Lower lobe of right lung (tissue), 2 donors: ENCODE measurements at regions not wholly inside any gene's neighbourhood (a gene's known extent, or its start where the extent isn't known, plus 50 kb on each side); places are given as distances from the start of the nearest gene placed in this dataset.

ENCODE experiments used
- ATAC-seq, 2 donors: fragments of 200-7000 bp; cut with Tn5 transposase; one replicate each; pipeline ENCODE4 v1.9.1; 2020 to 2022; ENCODE audit warnings: mild to moderate bottlenecking in 2 of 2, moderate library complexity in 2 of 2
- DNase-seq: peaks from one replicate; pipeline ENCODE4 v3.0.0-alpha.2; 2020
- H3K27ac ChIP-seq: fragments of 200-600 bp; one replicate; pipeline ENCODE4 v1.8.0; 2022
- H3K27me3 ChIP-seq: fragments of 200-600 bp; one replicate; pipeline ENCODE4 v1.8.0; 2022; ENCODE audit warnings: low read depth
- H3K36me3 ChIP-seq: fragments of 200-600 bp; one replicate; pipeline ENCODE4 v1.8.0; 2022; ENCODE audit warnings: mild to moderate bottlenecking
- H3K4me1 ChIP-seq: fragments of 200-600 bp; one replicate; pipeline ENCODE4 v1.8.0; 2022
- H3K4me3 ChIP-seq: fragments of 200-600 bp; one replicate; pipeline ENCODE4 v1.8.0; 2022; ENCODE audit warnings: mild to moderate bottlenecking
- H3K9me3 ChIP-seq: fragments of 200-600 bp; one replicate; pipeline ENCODE4 v1.8.0; 2022
- CTCF ChIP-seq: fragments of 200-600 bp; IDR thresholded peaks from one replicate; pipeline ENCODE4 v1.8.0; 2022; ENCODE audit warnings: antibody characterized with exemption, mild to moderate bottlenecking
- intact Hi-C: fragments of 100-400 bp; cut with DNase I; formaldehyde crosslinking; loops from one replicate; pipeline ENCODE4 v1.11.0; 2022
- donor health status: DM: no; HTN: yes; CAD: no; lungs with severe emphysema.

GRCh38 chr13:42412812-42413483 is 141.0 kb downstream of the AKAP11 start:
- no peaks in the 10 kb centered on the region for H3K36me3 ChIP-seq
- ATAC-seq (no peak), DNase-seq (no peak)
- no peaks in the 10 kb centered on the region for H3K4me1 ChIP-seq
- no peaks in the 10 kb centered on the region for H3K27me3 ChIP-seq
- no peaks in the 10 kb centered on the region for H3K9me3 ChIP-seq
- intact Hi-C loops: no loop called here
- no peak for TF ChIP-seq CTCF
- H3K27ac ChIP-seq: no peak overlapping the region
- no peak overlapping the region for H3K4me3 ChIP-seq

GRCh38 chr13:42413484-42413815 is 141.5 kb downstream of the AKAP11 start:
- intact Hi-C loops: no loop called here
- H3K4me3 ChIP-seq: no peak overlapping the region
- no peak for TF ChIP-seq CTCF
- no peaks in the 10 kb centered on the region for H3K36me3 ChIP-seq
- ATAC-seq (no peak), DNase-seq (no peak)
- H3K27ac ChIP-seq: no peak overlapping the region
- H3K9me3 ChIP-seq: no peaks in the 10 kb centered on the region
- H3K27me3 ChIP-seq: no peaks in the 10 kb centered on the region
- H3K4me1 ChIP-seq: no peaks in the 10 kb centered on the region

GRCh38 chr13:42417626-42418025 is 145.7 kb downstream of the AKAP11 start:
- no peak for TF ChIP-seq CTCF
- intact Hi-C loops: no loop called here
- H3K4me3 ChIP-seq: no peak overlapping the region

GRCh38 chr13:42418184-42418583 is 146.2 kb downstream of the AKAP11 start:
- no peaks in the 10 kb centered on the region for H3K36me3 ChIP-seq
- H3K27me3 ChIP-seq: no peaks in the 10 kb centered on the region
- ATAC-seq (no peak), DNase-seq (no peak)
- intact Hi-C loops: no loop called here
- no peaks in the 10 kb centered on the region for H3K9me3 ChIP-seq
- no peak overlapping the region for H3K4me3 ChIP-seq
- no peak overlapping the region for H3K27ac ChIP-seq
- no peak for TF ChIP-seq CTCF
- no peaks in the 10 kb centered on the region for H3K4me1 ChIP-seq

More at GRCh38 chr13:42417626-42418025, 145.7 kb downstream of the AKAP11 start:
- Histone ChIP-seq H3K9me3 (no peaks in the 10 kb centered on the region), H3K27me3 (no peaks in the 10 kb centered on the region), H3K36me3 (no peaks in the 10 kb centered on the region), H3K4me1 (no peaks in the 10 kb centered on the region), H3K27ac (no peak overlapping the region)
- peak in 1 of 2 donors; percentile 32 for ATAC-seq
- DNase-seq: no peak

GRCh38 chr13:42420304-42420703 is 148.4 kb downstream of the AKAP11 start:
- Histone ChIP-seq H3K4me1 (no peaks in the 10 kb centered on the region), H3K36me3 (no peaks in the 10 kb centered on the region), H3K27me3 (no peaks in the 10 kb centered on the region), H3K9me3 (no peaks in the 10 kb centered on the region), H3K4me3 (no peak overlapping the region), H3K27ac (no peak overlapping the region)
- no peak for TF ChIP-seq CTCF
- DNase-seq: no peak
- no peak for ATAC-seq
- intact Hi-C loops: no loop called here
